DMS153 (cell line): ENCODE measurements at regions not wholly inside any gene's neighbourhood (a gene's known extent, or its start where the extent isn't known, plus 50 kb on each side); places are given as distances from the start of the nearest gene placed in this dataset.
"Not testable (repeated sequence)": the region's sequence is repeated elsewhere in the genome, so short reads cannot be mapped to it uniquely, and the experiment has no call there.

Experiments used
- DNase-seq: peaks from one replicate; lab custom pipeline; 2025; lab: John Stamatoyannopoulos, UW

GRCh38 chr3:14252321-14253021 lies 73.9 kb downstream of the LSM3 start:
- no peak for DNase-seq

GRCh38 chr3:14253022-14253706 lies 74.5 kb downstream of the LSM3 start:
- no peak for DNase-seq

- no peak for DNase-seq
Measured at GRCh38 chr3:14253707-14254382, 75.2 kb downstream of the LSM3 start.

GRCh38 chr3:14254812-14255702 lies 76.4 kb downstream of the LSM3 start:
- no peak for DNase-seq

GRCh38 chr3:14256046-14256445 lies 77.4 kb downstream of the LSM3 start:
- no peak for DNase-seq

- no peak for DNase-seq
Measured at GRCh38 chr3:14256561-14257342, 78.1 kb downstream of the LSM3 start.

GRCh38 chr3:14258906-14259904 lies 80.6 kb downstream of the LSM3 start:
- no peak for DNase-seq

- DNase-seq = no peak
Measured at GRCh38 chr3:14260463-14260862, 81.8 kb downstream of the LSM3 start.

GRCh38 chr3:14261229-14261628 lies 82.6 kb downstream of the LSM3 start:
- DNase-seq = peak; percentile 0

- DNase-seq = no peak
Measured at GRCh38 chr3:14262212-14262611, 83.6 kb downstream of the LSM3 start.

GRCh38 chr3:14262867-14263266 lies 84.2 kb downstream of the LSM3 start:
- DNase-seq = no peak

GRCh38 chr3:14263317-14264005 lies 84.8 kb downstream of the LSM3 start:
- no peak for DNase-seq

GRCh38 chr3:14265246-14265962 lies 86.8 kb downstream of the LSM3 start:
- DNase-seq = peak; percentile 91

- DNase-seq = no peak
Measured at GRCh38 chr3:14266361-14266760, 87.7 kb downstream of the LSM3 start.

GRCh38 chr3:14267976-14268375 lies 89.4 kb downstream of the LSM3 start:
- no peak for DNase-seq

- DNase-seq = no peak
Measured at GRCh38 chr3:14268897-14269296, 90.3 kb downstream of the LSM3 start.

- not testable (repeated sequence) for DNase-seq
Measured at GRCh38 chr3:14272041-14272958, 93.7 kb downstream of the LSM3 start.
